ENCODE measurements at regions not wholly inside any gene's neighbourhood (a gene's known extent, or its start where the extent isn't known, plus 50 kb on each side); places are given as distances from the start of the nearest gene placed in this dataset.
"Not testable (repeated sequence)": the region's sequence is repeated elsewhere in the genome, so short reads cannot be mapped to it uniquely, and the experiment has no call there.

DNA sequence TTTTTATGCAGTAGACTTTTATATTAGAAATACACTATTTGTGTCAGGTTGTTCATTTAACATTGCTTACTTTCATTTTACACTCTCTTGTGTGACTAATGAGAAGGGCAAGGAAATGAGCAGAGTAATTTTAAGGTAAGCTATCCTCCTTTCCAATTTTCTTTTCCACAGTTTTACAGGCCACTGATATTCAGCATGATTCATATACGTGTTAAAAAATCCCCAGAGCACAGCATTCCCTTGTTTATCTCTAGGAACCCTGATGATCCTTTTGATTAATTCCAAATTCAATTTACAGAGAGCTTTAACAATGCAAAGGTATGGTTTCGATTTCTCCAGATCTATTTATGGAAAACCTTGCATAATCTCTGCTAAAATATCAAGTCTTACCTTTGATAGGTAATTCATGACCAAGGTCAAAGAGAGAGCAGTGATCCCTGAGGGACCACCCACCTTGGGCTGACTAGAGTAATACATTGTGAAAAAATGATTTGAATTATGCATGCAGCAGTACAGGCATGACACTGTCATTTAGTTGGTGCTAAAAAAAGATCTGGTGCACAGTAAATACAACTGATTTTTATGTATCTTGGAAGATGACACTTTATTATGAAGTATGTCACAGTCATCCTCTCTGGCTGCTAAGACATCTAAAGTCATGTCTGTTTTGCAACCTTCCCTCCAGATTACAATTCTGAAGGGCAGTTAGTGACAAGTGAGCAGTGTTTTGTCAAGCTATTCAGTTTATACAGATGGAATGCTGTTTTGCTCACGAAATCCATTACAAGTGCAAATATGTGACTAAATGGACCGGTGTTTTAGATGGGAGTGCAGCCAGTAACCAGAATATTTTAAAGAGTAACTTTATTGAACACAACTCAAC is 736.6 kb downstream of the EPHA7 start:
- Histone ChIP-seq H3K4me3 (no peak overlapping the region), H3K4me1 (no peaks in the 10 kb centered on the region), H3K9me3 (no peaks in the 10 kb centered on the region), H3K4me2 (no peak overlapping the region), H3K27ac (no peak overlapping the region)
- FAIRE-seq: no peak
- no peak for ATAC-seq
- POLR2A ChIA-PET: no interaction called here
- 2% methylated on average over 4 of the region's 4 CpGs for WGBS (ENCODE audit: missing lambda C conversion rate)
- no peak for TF ChIP-seq JUN (IDR thresholded peaks at IDR 0.05)
- TF ChIP-seq CBX2 (IDR thresholded peaks at IDR 0.05; ENCODE audit: borderline replicate concordance, low read depth): no peak
- TF ChIP-seq, protein P1, sequence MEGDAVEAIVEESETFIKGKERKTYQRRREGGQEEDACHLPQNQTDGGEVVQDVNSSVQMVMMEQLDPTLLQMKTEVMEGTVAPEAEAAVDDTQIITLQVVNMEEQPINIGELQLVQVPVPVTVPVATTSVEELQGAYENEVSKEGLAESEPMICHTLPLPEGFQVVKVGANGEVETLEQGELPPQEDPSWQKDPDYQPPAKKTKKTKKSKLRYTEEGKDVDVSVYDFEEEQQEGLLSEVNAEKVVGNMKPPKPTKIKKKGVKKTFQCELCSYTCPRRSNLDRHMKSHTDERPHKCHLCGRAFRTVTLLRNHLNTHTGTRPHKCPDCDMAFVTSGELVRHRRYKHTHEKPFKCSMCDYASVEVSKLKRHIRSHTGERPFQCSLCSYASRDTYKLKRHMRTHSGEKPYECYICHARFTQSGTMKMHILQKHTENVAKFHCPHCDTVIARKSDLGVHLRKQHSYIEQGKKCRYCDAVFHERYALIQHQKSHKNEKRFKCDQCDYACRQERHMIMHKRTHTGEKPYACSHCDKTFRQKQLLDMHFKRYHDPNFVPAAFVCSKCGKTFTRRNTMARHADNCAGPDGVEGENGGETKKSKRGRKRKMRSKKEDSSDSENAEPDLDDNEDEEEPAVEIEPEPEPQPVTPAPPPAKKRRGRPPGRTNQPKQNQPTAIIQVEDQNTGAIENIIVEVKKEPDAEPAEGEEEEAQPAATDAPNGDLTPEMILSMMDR (IDR thresholded peaks at IDR 0.05): no peak
- no peak for TF ChIP-seq RNF2 (IDR thresholded peaks at IDR 0.05; ENCODE audit: borderline replicate concordance, low read depth)
- CTCF ChIA-PET: no interaction called here
- no peak for DNase-seq (ENCODE audit: low read depth in 1 of 2, low spot score in 1 of 2)

DNA sequence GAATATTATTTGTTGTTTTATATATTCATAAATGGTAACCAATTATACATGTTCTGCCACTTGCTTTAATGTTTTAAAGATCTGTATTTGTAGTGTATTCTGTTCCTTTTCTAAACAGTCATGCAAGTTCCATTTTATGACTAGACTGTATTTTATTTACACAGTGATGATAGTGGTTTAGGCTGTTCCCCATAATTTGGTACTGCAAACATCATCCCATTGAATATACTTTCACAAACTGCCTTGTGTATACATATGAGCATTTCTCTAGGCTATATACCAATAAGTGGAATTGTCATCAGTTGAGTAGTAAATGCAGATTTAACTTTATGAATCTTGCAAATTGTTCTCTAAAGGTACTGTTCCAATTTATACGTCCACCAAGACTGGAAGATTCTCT is 738.0 kb downstream of the EPHA7 start:
- 21% methylated on average over 1 of the region's 1 CpG for WGBS (ENCODE audit: missing lambda C conversion rate)
- H3K9me3 ChIP-seq: no peaks in the 10 kb centered on the region
- ChIA-PET POLR2A (no interaction called here), CTCF (no interaction called here)
- H3K27ac ChIP-seq: no peak overlapping the region
- H3K4me3 ChIP-seq: no peak overlapping the region
- FAIRE-seq (no peak), DNase-seq (ENCODE audit: low read depth in 1 of 2, low spot score in 1 of 2) (no peak), ATAC-seq (no peak)
- no peak overlapping the region for H3K4me2 ChIP-seq
- TF ChIP-seq NFE2L2 (conservative IDR thresholded peaks at IDR 0.05; ENCODE audit: low read length) (no peak), TFCP2L1 (CRISPR knock-in tag; IDR thresholded peaks at IDR 0.05) (no peak), CHD4 (IDR thresholded peaks at IDR 0.05; ENCODE audit: borderline replicate concordance) (no peak), FOSB (CRISPR knock-in tag; IDR thresholded peaks at IDR 0.05) (no peak), MAFK (IDR thresholded peaks at IDR 0.05; ENCODE audit: partially characterized antibody) (no peak), ZNF302 (CRISPR knock-in tag; IDR thresholded peaks at IDR 0.05) (no peak), FOXS1 (CRISPR knock-in tag; IDR thresholded peaks at IDR 0.05) (no peak), SMC3 (IDR thresholded peaks at IDR 0.05) (no peak), ZC3H11A (IDR thresholded peaks at IDR 0.05) (no peak), CEBPB (IDR thresholded peaks at IDR 0.05) (no peak), FOSL2 (IDR thresholded peaks at IDR 0.05) (no peak), FOSL2 (CRISPR knock-in tag; IDR thresholded peaks at IDR 0.05) (no peak), CBX8 (IDR thresholded peaks at IDR 0.05) (no peak), GATA3 (IDR thresholded peaks at IDR 0.05; ENCODE audit: borderline replicate concordance) (no peak)
- TF ChIP-seq, protein P2, sequence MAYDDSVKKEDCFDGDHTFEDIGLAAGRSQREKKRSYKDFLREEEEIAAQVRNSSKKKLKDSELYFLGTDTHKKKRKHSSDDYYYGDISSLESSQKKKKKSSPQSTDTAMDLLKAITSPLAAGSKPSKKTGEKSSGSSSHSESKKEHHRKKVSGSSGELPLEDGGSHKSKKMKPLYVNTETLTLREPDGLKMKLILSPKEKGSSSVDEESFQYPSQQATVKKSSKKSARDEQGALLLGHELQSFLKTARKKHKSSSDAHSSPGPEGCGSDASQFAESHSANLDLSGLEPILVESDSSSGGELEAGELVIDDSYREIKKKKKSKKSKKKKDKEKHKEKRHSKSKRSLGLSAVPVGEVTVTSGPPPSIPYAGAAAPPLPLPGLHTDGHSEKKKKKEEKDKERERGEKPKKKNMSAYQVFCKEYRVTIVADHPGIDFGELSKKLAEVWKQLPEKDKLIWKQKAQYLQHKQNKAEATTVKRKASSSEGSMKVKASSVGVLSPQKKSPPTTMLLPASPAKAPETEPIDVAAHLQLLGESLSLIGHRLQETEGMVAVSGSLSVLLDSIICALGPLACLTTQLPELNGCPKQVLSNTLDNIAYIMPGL (CRISPR knock-in tag; IDR thresholded peaks at IDR 0.05; ENCODE audit: borderline replicate concordance): no peak
- TF ChIP-seq, protein P3, sequence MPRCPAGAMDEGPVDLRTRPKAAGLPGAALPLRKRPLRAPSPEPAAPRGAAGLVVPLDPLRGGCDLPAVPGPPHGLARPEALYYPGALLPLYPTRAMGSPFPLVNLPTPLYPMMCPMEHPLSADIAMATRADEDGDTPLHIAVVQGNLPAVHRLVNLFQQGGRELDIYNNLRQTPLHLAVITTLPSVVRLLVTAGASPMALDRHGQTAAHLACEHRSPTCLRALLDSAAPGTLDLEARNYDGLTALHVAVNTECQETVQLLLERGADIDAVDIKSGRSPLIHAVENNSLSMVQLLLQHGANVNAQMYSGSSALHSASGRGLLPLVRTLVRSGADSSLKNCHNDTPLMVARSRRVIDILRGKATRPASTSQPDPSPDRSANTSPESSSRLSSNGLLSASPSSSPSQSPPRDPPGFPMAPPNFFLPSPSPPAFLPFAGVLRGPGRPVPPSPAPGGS (IDR thresholded peaks at IDR 0.05): no peak
- TF ChIP-seq, protein P4, sequence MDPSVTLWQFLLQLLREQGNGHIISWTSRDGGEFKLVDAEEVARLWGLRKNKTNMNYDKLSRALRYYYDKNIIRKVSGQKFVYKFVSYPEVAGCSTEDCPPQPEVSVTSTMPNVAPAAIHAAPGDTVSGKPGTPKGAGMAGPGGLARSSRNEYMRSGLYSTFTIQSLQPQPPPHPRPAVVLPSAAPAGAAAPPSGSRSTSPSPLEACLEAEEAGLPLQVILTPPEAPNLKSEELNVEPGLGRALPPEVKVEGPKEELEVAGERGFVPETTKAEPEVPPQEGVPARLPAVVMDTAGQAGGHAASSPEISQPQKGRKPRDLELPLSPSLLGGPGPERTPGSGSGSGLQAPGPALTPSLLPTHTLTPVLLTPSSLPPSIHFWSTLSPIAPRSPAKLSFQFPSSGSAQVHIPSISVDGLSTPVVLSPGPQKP (IDR thresholded peaks at IDR 0.05; ENCODE audit: low read depth, low read length): no peak
- no peaks in the 10 kb centered on the region for H3K4me1 ChIP-seq

DNA sequence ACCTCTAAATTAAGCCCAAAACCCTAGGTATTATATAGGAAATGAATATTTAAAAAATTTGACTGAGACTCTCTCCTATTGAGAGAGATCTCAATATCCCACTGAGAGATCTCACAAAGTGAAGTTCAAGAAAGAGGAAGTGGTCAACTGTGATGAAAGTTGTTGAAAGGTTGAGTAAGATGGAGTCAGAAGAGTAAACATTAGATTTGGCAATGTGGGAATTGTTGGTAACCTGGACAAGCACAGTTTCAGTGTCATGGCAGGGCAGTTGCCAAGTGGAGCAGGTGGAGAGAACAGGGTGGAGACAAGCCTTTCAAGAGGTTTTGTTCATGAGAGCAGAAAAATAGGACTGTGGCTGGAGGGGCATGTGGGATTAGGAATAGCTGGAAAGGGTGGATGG is 747.9 kb downstream of the EPHA7 start:
- H3K9me3 ChIP-seq; ATAC-seq; FAIRE-seq; DNase-seq (ENCODE audit: low read depth in 1 of 2, low spot score in 1 of 2); H3K27ac ChIP-seq; CTCF ChIA-PET; POLR2A ChIA-PET; H3K4me2 ChIP-seq; H3K4me3 ChIP-seq; H3K4me1 ChIP-seq: not testable (repeated sequence)
